LNCAP (cell line): ENCODE measurements at regions not wholly inside any gene's neighbourhood (a gene's known extent, or its start where the extent isn't known, plus 50 kb on each side); places are given as distances from the start of the nearest gene placed in this dataset.

Source experiments
- CTCF ChIP-seq: fragments of 450-650 bp; IDR thresholded peaks from 2 replicates; pipeline ENCODE4 v1.5.1; 2017; ENCODE audit warnings: mild to moderate bottlenecking

DNA sequence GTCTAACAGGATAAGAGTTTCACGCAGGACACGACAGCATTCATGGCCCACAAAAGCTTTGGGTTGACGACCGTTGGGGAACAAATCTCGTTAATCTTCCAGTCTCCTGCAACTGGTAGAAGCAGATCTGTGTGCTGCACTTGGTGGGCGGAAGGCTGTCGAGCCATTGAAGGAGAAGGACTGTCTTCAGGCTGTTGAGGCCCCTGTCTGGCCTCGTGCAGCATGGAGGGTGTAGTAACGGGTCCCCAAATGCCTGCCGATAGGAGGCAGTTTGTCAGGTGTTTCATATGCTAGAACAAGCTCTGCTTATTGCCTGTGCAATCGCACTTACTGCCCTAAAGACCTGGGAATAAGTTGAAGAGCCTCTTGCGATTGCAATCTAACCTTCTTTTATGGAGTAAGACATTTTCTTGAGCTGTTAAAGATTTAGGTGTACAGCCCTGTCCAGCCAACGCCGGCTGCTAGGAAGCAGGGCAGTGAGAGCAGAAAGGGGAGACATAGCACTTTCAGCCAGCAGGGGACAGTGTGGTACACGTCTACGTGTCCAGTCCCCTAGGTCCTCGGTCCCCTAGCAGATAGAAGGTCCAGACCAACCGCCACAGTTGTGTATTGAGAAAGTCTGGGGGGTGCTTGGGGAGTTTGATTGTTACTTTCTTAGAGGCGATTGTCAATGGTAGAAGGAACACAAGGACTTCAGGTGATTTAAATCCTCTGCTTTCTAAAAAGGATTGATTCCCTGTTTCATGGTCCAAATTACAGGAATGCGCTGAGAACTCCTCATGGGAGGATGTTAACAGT lies 102.3 kb upstream of the TMPRSS2 start:
- TF ChIP-seq CTCF, result peak; percentile 61

DNA sequence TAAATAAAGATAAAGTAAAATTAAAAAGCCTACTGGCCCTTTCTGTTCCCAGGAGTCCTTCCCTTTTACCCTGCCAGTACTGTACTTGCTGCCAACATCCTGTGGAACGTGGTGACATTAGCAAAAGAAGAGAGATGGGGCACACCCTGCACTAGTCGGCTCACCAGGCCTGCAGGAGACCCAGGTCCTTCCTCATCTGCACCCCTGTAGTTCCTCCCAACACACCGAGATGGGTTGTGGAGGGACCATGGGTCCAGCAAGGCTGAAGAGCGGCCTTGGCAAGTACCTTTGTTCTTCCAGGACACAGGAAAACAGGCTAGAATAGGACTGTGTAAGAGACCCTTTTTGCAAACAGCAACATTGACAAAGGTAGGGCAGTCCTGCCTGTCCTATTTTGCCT lies 98.7 kb upstream of the TMPRSS2 start:
- no peak for TF ChIP-seq CTCF

GRCh38 chr21:41605934-41606285 lies 98.0 kb upstream of the TMPRSS2 start:
- no peak for TF ChIP-seq CTCF

GRCh38 chr21:41605178-41605933 lies 97.4 kb upstream of the TMPRSS2 start:
- no peak for TF ChIP-seq CTCF

- TF ChIP-seq CTCF, result no peak
Observed at GRCh38 chr21:41604583-41605041, 96.7 kb upstream of the TMPRSS2 start.

- no peak for TF ChIP-seq CTCF
Observed at GRCh38 chr21:41603476-41603875, 95.5 kb upstream of the TMPRSS2 start.

DNA sequence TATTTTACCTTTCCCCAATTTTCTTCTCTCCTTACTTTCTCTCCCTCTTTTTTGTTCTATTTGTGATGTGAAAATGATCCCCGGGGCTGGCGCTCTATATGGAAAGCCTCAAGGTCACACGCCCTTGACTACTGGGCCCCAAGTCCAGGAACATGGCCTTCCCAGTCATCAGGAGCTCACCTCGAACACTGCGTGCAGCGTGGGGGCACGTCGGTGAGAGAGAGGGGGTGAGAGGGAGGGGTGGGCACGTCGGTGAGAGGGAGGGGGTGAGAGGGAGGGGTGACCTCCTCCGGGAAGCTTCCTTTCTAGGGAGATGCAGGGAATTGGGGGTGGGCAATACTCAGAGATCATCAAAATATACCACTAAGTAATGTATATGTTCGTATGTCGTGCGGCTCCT lies 94.6 kb upstream of the TMPRSS2 start:
- no peak for TF ChIP-seq CTCF
